ENCODE measurements at regions not wholly inside any gene's neighbourhood (a gene's known extent, or its start where the extent isn't known, plus 50 kb on each side); places are given as distances from the start of the nearest gene placed in this dataset.

- Histone ChIP-seq H3K27me3 (ENCODE audit: control insufficient read depth, insufficient read depth, low read length) (no peaks in the 10 kb centered on the region), H3K9ac (ENCODE audit: low read depth, low read length) (no peak overlapping the region), H3K4me1 (ENCODE audit: control insufficient read depth, insufficient read depth, low read length) (peaks cover 16% of the 10 kb centered on the region), H3K4me3 (ENCODE audit: low read depth, low read length) (no peak overlapping the region), H3K9me3 (ENCODE audit: control insufficient read depth, insufficient read depth, low read length) (no peaks in the 10 kb centered on the region), H3K36me3 (ENCODE audit: control insufficient read depth, insufficient read depth, low read length) (no peaks in the 10 kb centered on the region)
These were observed 50.4 kb downstream of the RTL9 start for GRCh38 chrX:110408949-110409588.

- no peaks in the 10 kb centered on the region for H3K9me3 ChIP-seq (ENCODE audit: control insufficient read depth, insufficient read depth, low read length)
- no peaks in the 10 kb centered on the region for H3K27me3 ChIP-seq (ENCODE audit: control insufficient read depth, insufficient read depth, low read length)
- no peaks in the 10 kb centered on the region for H3K36me3 ChIP-seq (ENCODE audit: control insufficient read depth, insufficient read depth, low read length)
- H3K4me3 ChIP-seq (ENCODE audit: low read depth, low read length): no peak overlapping the region
- peaks cover 10% of the 10 kb centered on the region for H3K4me1 ChIP-seq (ENCODE audit: control insufficient read depth, insufficient read depth, low read length)
- no peak overlapping the region for H3K9ac ChIP-seq (ENCODE audit: low read depth, low read length)
These were observed 51.3 kb downstream of the RTL9 start for GRCh38 chrX:110409925-110410324.

GRCh38 chrX:110410603-110411002 is 52.0 kb downstream of the RTL9 start:
- no peaks in the 10 kb centered on the region for H3K9me3 ChIP-seq (ENCODE audit: control insufficient read depth, insufficient read depth, low read length)
- H3K36me3 ChIP-seq (ENCODE audit: control insufficient read depth, insufficient read depth, low read length): no peaks in the 10 kb centered on the region
- H3K4me1 ChIP-seq (ENCODE audit: control insufficient read depth, insufficient read depth, low read length): peaks cover 6% of the 10 kb centered on the region
- H3K4me3 ChIP-seq (ENCODE audit: low read depth, low read length): no peak overlapping the region
- H3K27me3 ChIP-seq (ENCODE audit: control insufficient read depth, insufficient read depth, low read length): no peaks in the 10 kb centered on the region
- no peak overlapping the region for H3K9ac ChIP-seq (ENCODE audit: low read depth, low read length)

GRCh38 chrX:110412971-110413726 is 54.5 kb downstream of the RTL9 start:
- Histone ChIP-seq H3K9ac (ENCODE audit: low read depth, low read length) (no peak overlapping the region), H3K27me3 (ENCODE audit: control insufficient read depth, insufficient read depth, low read length) (no peaks in the 10 kb centered on the region), H3K4me3 (ENCODE audit: low read depth, low read length) (peak overlapping the region; percentile 14), H3K4me1 (ENCODE audit: control insufficient read depth, insufficient read depth, low read length) (peaks cover 2% of the 10 kb centered on the region), H3K9me3 (ENCODE audit: control insufficient read depth, insufficient read depth, low read length) (no peaks in the 10 kb centered on the region), H3K36me3 (ENCODE audit: control insufficient read depth, insufficient read depth, low read length) (no peaks in the 10 kb centered on the region)

GRCh38 chrX:110413727-110414124 is 55.1 kb downstream of the RTL9 start:
- Histone ChIP-seq H3K4me1 (ENCODE audit: control insufficient read depth, insufficient read depth, low read length) (peaks cover 6% of the 10 kb centered on the region), H3K9ac (ENCODE audit: low read depth, low read length) (no peak overlapping the region), H3K27me3 (ENCODE audit: control insufficient read depth, insufficient read depth, low read length) (no peaks in the 10 kb centered on the region), H3K36me3 (ENCODE audit: control insufficient read depth, insufficient read depth, low read length) (no peaks in the 10 kb centered on the region), H3K9me3 (ENCODE audit: control insufficient read depth, insufficient read depth, low read length) (no peaks in the 10 kb centered on the region), H3K4me3 (ENCODE audit: low read depth, low read length) (no peak overlapping the region)

- H3K27me3 ChIP-seq (ENCODE audit: control insufficient read depth, insufficient read depth, low read length): no peaks in the 10 kb centered on the region
- no peaks in the 10 kb centered on the region for H3K36me3 ChIP-seq (ENCODE audit: control insufficient read depth, insufficient read depth, low read length)
- H3K9ac ChIP-seq (ENCODE audit: low read depth, low read length): no peak overlapping the region
- H3K9me3 ChIP-seq (ENCODE audit: control insufficient read depth, insufficient read depth, low read length): no peaks in the 10 kb centered on the region
- H3K4me3 ChIP-seq (ENCODE audit: low read depth, low read length): no peak overlapping the region
- H3K4me1 ChIP-seq (ENCODE audit: control insufficient read depth, insufficient read depth, low read length): peaks cover 10% of the 10 kb centered on the region
These were observed 55.6 kb downstream of the RTL9 start for GRCh38 chrX:110414273-110414672.

GRCh38 chrX:110414679-110415439 is 56.2 kb downstream of the RTL9 start:
- peaks cover 10% of the 10 kb centered on the region for H3K4me1 ChIP-seq (ENCODE audit: control insufficient read depth, insufficient read depth, low read length)
- no peaks in the 10 kb centered on the region for H3K36me3 ChIP-seq (ENCODE audit: control insufficient read depth, insufficient read depth, low read length)
- H3K27me3 ChIP-seq (ENCODE audit: control insufficient read depth, insufficient read depth, low read length): no peaks in the 10 kb centered on the region
- no peak overlapping the region for H3K9ac ChIP-seq (ENCODE audit: low read depth, low read length)
- H3K4me3 ChIP-seq (ENCODE audit: low read depth, low read length): no peak overlapping the region
- H3K9me3 ChIP-seq (ENCODE audit: control insufficient read depth, insufficient read depth, low read length): no peaks in the 10 kb centered on the region

- H3K9me3 ChIP-seq (ENCODE audit: control insufficient read depth, insufficient read depth, low read length): no peaks in the 10 kb centered on the region
- no peaks in the 10 kb centered on the region for H3K27me3 ChIP-seq (ENCODE audit: control insufficient read depth, insufficient read depth, low read length)
- H3K9ac ChIP-seq (ENCODE audit: low read depth, low read length): no peak overlapping the region
- no peaks in the 10 kb centered on the region for H3K36me3 ChIP-seq (ENCODE audit: control insufficient read depth, insufficient read depth, low read length)
- no peak overlapping the region for H3K4me3 ChIP-seq (ENCODE audit: low read depth, low read length)
- H3K4me1 ChIP-seq (ENCODE audit: control insufficient read depth, insufficient read depth, low read length): peaks cover 10% of the 10 kb centered on the region
These were observed 57.0 kb downstream of the RTL9 start for GRCh38 chrX:110415440-110416170.

- H3K36me3 ChIP-seq (ENCODE audit: control insufficient read depth, insufficient read depth, low read length): no peaks in the 10 kb centered on the region
- no peak overlapping the region for H3K4me3 ChIP-seq (ENCODE audit: low read depth, low read length)
- H3K9me3 ChIP-seq (ENCODE audit: control insufficient read depth, insufficient read depth, low read length): no peaks in the 10 kb centered on the region
- H3K27me3 ChIP-seq (ENCODE audit: control insufficient read depth, insufficient read depth, low read length): no peaks in the 10 kb centered on the region
- peaks cover 10% of the 10 kb centered on the region for H3K4me1 ChIP-seq (ENCODE audit: control insufficient read depth, insufficient read depth, low read length)
- H3K9ac ChIP-seq (ENCODE audit: low read depth, low read length): no peak overlapping the region
These were observed 58.5 kb downstream of the RTL9 start for GRCh38 chrX:110417128-110417527.

- Histone ChIP-seq H3K9ac (ENCODE audit: low read depth, low read length) (no peak overlapping the region), H3K4me3 (ENCODE audit: low read depth, low read length) (peak overlapping the region; percentile 23), H3K9me3 (ENCODE audit: control insufficient read depth, insufficient read depth, low read length) (no peaks in the 10 kb centered on the region), H3K4me1 (ENCODE audit: control insufficient read depth, insufficient read depth, low read length) (peaks cover 10% of the 10 kb centered on the region), H3K36me3 (ENCODE audit: control insufficient read depth, insufficient read depth, low read length) (no peaks in the 10 kb centered on the region), H3K27me3 (ENCODE audit: control insufficient read depth, insufficient read depth, low read length) (no peaks in the 10 kb centered on the region)
These were observed 59.9 kb downstream of the RTL9 start for GRCh38 chrX:110418316-110419235.

GRCh38 chrX:110419512-110419911 is 60.9 kb downstream of the RTL9 start:
- H3K27me3 ChIP-seq (ENCODE audit: control insufficient read depth, insufficient read depth, low read length): no peaks in the 10 kb centered on the region

More at GRCh38 chrX:110419512-110419911, 60.9 kb downstream of the RTL9 start:
- Histone ChIP-seq H3K36me3 (ENCODE audit: control insufficient read depth, insufficient read depth, low read length) (no peaks in the 10 kb centered on the region), H3K9me3 (ENCODE audit: control insufficient read depth, insufficient read depth, low read length) (no peaks in the 10 kb centered on the region), H3K9ac (ENCODE audit: low read depth, low read length) (no peak overlapping the region), H3K4me1 (ENCODE audit: control insufficient read depth, insufficient read depth, low read length) (peaks cover 10% of the 10 kb centered on the region), H3K4me3 (ENCODE audit: low read depth, low read length) (no peak overlapping the region)
